ENCODE measurements at regions not wholly inside any gene's neighbourhood (a gene's known extent, or its start where the extent isn't known, plus 50 kb on each side); places are given as distances from the start of the nearest gene placed in this dataset.

DNA sequence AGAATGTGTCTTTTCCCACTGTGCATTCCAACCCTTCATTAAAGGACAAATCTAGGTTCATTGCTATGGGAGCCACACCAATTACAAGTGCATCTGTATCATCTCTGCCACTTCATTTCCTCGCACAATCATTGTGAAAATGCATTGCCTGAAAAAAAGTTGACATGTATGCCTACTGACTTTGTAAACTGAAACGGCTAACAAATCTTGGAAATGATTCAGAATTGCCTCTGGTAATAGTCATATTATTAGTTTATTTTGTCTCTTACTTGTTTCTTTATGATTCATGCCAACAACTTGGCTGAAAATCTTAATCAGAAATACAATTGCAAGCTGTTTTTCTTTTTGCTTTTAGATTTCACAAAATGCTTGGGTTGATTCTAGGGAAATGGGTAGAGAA is 497.1 kb downstream of the ZIC1 start:
- TF ChIP-seq, protein P1, sequence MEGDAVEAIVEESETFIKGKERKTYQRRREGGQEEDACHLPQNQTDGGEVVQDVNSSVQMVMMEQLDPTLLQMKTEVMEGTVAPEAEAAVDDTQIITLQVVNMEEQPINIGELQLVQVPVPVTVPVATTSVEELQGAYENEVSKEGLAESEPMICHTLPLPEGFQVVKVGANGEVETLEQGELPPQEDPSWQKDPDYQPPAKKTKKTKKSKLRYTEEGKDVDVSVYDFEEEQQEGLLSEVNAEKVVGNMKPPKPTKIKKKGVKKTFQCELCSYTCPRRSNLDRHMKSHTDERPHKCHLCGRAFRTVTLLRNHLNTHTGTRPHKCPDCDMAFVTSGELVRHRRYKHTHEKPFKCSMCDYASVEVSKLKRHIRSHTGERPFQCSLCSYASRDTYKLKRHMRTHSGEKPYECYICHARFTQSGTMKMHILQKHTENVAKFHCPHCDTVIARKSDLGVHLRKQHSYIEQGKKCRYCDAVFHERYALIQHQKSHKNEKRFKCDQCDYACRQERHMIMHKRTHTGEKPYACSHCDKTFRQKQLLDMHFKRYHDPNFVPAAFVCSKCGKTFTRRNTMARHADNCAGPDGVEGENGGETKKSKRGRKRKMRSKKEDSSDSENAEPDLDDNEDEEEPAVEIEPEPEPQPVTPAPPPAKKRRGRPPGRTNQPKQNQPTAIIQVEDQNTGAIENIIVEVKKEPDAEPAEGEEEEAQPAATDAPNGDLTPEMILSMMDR (IDR thresholded peaks at IDR 0.05; ENCODE audit: poor library complexity, severe bottlenecking), result no peak
- no peak for TF ChIP-seq EZH2 (IDR thresholded peaks at IDR 0.05; ENCODE audit: borderline replicate concordance, insufficient read depth, low read length, poor library complexity, severe bottlenecking)
- TF ChIP-seq SMC3 (conservative IDR thresholded peaks at IDR 0.05; ENCODE audit: poor library complexity), result no peak
- TF ChIP-seq, protein P2, sequence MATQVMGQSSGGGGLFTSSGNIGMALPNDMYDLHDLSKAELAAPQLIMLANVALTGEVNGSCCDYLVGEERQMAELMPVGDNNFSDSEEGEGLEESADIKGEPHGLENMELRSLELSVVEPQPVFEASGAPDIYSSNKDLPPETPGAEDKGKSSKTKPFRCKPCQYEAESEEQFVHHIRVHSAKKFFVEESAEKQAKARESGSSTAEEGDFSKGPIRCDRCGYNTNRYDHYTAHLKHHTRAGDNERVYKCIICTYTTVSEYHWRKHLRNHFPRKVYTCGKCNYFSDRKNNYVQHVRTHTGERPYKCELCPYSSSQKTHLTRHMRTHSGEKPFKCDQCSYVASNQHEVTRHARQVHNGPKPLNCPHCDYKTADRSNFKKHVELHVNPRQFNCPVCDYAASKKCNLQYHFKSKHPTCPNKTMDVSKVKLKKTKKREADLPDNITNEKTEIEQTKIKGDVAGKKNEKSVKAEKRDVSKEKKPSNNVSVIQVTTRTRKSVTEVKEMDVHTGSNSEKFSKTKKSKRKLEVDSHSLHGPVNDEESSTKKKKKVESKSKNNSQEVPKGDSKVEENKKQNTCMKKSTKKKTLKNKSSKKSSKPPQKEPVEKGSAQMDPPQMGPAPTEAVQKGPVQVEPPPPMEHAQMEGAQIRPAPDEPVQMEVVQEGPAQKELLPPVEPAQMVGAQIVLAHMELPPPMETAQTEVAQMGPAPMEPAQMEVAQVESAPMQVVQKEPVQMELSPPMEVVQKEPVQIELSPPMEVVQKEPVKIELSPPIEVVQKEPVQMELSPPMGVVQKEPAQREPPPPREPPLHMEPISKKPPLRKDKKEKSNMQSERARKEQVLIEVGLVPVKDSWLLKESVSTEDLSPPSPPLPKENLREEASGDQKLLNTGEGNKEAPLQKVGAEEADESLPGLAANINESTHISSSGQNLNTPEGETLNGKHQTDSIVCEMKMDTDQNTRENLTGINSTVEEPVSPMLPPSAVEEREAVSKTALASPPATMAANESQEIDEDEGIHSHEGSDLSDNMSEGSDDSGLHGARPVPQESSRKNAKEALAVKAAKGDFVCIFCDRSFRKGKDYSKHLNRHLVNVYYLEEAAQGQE (IDR thresholded peaks at IDR 0.05; ENCODE audit: borderline replicate concordance), result no peak
- TF ChIP-seq EP300 (conservative IDR thresholded peaks at IDR 0.05; ENCODE audit: poor library complexity, severe bottlenecking), result no peak
- TF ChIP-seq MXI1 (conservative IDR thresholded peaks at IDR 0.05; ENCODE audit: poor library complexity, severe bottlenecking), result no peak
- TF ChIP-seq POLR2AphosphoS5 (IDR thresholded peaks at IDR 0.05), result no peak
- TF ChIP-seq TAF1 (IDR thresholded peaks at IDR 0.05; ENCODE audit: low read depth), result no peak
